ENCODE measurements at regions not wholly inside any gene's neighbourhood (a gene's known extent, or its start where the extent isn't known, plus 50 kb on each side); places are given as distances from the start of the nearest gene placed in this dataset.

DNA sequence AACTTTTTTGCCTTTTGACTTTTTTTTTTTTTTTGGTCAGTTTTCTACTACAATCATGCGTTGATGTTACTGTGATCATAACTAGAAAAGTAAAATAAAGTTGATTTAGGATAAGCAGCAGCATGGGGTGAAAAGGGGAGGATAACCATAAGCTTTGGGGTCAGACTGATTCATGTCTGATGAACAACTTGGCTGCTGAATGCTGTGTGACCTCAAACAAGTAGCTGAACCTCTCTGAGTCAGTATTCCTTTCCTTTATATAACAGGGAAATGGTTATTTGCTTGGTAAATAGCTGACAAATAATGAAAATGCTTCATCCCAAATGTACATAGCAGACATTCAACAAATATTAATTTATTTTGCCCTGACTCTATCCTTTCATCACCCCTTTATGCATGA, 413.0 kb downstream of the VRK1 start:
- TF ChIP-seq, protein P1, sequence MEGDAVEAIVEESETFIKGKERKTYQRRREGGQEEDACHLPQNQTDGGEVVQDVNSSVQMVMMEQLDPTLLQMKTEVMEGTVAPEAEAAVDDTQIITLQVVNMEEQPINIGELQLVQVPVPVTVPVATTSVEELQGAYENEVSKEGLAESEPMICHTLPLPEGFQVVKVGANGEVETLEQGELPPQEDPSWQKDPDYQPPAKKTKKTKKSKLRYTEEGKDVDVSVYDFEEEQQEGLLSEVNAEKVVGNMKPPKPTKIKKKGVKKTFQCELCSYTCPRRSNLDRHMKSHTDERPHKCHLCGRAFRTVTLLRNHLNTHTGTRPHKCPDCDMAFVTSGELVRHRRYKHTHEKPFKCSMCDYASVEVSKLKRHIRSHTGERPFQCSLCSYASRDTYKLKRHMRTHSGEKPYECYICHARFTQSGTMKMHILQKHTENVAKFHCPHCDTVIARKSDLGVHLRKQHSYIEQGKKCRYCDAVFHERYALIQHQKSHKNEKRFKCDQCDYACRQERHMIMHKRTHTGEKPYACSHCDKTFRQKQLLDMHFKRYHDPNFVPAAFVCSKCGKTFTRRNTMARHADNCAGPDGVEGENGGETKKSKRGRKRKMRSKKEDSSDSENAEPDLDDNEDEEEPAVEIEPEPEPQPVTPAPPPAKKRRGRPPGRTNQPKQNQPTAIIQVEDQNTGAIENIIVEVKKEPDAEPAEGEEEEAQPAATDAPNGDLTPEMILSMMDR (IDR thresholded peaks at IDR 0.05; ENCODE audit: insufficient read depth, low read depth, low read length) = no peak
- Histone ChIP-seq H3K4me3 (ENCODE audit: low read depth, low read length) (no peak overlapping the region), H3K36me3 (ENCODE audit: control insufficient read depth, insufficient read depth, low read length) (no peaks in the 10 kb centered on the region), H3K27me3 (ENCODE audit: control insufficient read depth, insufficient read depth, low read length) (no peaks in the 10 kb centered on the region)
- POLR2A ChIA-PET = no interaction called here
- no peak for DNase-seq (ENCODE audit: low read depth)
- CTCF ChIA-PET = no interaction called here

DNA sequence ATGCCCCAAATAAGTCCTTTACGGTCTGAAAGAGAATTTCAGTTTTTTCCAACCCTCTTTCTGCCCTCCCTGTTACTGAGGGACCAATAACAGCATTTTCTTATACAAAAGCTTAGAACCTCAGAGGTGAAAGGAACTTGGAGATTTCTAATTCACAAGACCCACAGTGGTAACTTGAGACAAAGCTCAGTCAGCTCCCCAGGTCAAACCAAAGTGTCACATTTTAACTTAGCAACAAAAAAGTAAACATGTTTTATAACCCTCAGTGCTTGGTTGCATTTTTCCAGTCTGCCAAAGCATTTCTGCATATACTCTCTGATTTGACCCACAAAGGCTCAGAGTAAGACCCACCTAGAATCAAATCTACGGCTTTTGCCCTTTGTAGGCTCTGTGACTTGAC, 415.2 kb downstream of the VRK1 start:
- ChIA-PET POLR2A (no interaction called here), CTCF (no interaction called here)
- no peaks in the 10 kb centered on the region for H3K36me3 ChIP-seq (ENCODE audit: control insufficient read depth, insufficient read depth, low read length)
- H3K4me3 ChIP-seq (ENCODE audit: low read depth, low read length) = no peak overlapping the region
- H3K27me3 ChIP-seq (ENCODE audit: control insufficient read depth, insufficient read depth, low read length) = no peaks in the 10 kb centered on the region
- DNase-seq (ENCODE audit: low read depth) = no peak
- TF ChIP-seq, protein P1 (IDR thresholded peaks at IDR 0.05; ENCODE audit: insufficient read depth, low read depth, low read length) = no peak

DNA sequence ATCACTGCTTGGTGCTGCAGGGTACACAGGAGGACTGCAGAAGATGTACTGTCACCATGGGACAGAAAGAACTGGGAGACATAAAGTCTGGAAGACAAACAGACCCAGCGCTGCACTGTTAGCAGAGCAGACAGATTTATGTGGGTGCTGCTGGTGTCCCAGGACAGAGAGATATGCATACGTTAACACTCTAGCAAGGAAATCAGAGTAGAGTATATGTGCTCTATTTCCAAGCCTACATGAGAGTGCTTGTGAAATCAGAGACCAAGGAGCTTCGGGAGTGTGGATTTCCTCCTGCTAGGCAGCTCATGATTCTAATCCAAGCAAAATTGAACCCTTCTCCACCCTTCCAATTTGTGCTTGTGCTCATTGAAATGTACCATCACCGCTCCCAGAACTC, 416.5 kb downstream of the VRK1 start:
- TF ChIP-seq, protein P1 (IDR thresholded peaks at IDR 0.05; ENCODE audit: insufficient read depth, low read depth, low read length) = no peak
- Histone ChIP-seq H3K4me3 (ENCODE audit: low read depth, low read length) (no peak overlapping the region), H3K27me3 (ENCODE audit: control insufficient read depth, insufficient read depth, low read length) (no peaks in the 10 kb centered on the region), H3K36me3 (ENCODE audit: control insufficient read depth, insufficient read depth, low read length) (no peaks in the 10 kb centered on the region)
- CTCF ChIA-PET = no interaction called here
- POLR2A ChIA-PET = no interaction called here
- no peak for DNase-seq (ENCODE audit: low read depth)

DNA sequence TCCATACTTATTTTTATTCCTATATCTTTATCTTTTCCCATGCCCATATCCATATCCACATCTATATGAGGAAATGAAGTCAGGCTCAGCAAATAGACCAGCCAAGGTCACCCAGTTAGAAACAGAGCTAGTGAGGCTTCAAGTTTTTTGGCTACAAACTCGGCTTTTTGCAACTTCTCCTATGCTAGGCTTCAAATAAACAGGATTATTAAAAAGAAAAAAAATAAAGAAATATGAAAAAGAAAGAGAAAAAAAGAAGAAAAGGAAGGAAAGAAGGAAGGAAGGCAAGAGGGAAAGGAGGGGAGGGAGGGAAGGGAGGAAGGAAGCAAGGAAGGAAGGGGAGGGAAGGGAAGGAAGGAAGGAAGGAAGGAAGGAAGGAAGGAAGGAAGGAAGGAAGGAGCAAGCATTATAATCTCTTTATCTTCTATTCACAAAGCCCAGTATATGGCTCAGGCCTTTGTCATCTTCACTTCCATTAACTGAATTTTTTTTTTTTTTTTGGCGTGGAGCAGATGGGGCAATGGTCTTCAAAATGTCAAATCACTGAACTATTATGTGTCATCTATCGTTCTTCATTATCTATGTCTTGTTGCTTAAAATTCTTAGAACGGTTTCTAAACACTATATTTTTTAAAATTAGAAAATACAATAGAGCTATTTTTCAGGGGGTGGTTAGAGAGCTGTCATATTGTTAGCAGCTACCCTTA, 418.2 kb downstream of the VRK1 start:
- ChIA-PET CTCF (no interaction called here), POLR2A (no interaction called here)
- TF ChIP-seq, protein P1 (IDR thresholded peaks at IDR 0.05; ENCODE audit: insufficient read depth, low read depth, low read length) = no peak
- no peak for DNase-seq (ENCODE audit: low read depth)
- Histone ChIP-seq H3K4me3 (ENCODE audit: low read depth, low read length) (no peak overlapping the region), H3K27me3 (ENCODE audit: control insufficient read depth, insufficient read depth, low read length) (no peaks in the 10 kb centered on the region), H3K36me3 (ENCODE audit: control insufficient read depth, insufficient read depth, low read length) (no peaks in the 10 kb centered on the region)

DNA sequence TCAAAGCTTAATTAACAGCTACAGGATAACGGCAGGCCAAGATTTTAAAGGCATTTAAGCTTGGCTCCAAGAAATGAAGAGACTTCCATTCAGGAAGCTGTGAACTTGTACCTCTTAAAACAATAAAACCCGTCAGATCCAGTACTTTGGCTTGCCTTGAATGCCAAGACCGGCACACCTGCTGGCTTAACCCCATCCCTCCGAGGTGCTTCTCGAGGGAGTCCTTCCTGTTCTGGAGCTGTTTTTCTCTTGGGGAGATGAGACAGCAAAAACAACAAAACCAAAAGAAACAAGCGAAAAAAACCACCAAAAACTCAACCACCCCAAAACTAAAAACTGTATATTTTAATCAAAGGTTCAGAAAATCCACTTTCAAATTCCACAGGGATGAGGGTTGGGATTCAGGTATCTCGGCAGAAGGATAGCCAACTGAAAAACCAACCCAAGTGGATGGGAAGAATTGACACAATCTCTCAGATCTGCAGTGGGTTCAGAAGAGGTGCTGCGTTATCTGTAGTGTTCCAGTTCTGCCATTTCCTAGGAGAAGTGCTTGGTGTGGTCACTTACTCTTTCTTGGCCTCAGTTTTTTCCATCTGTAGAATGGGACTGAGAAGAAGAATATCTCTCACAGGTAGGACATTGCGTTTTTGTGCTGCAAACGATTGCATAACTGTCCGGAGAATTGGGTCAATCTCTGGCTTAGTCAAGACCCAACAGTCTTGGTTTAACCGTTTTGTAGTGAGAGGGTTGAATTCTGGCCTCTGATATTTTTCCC, 420.1 kb downstream of the VRK1 start:
- TF ChIP-seq, protein P1 (IDR thresholded peaks at IDR 0.05; ENCODE audit: insufficient read depth, low read depth, low read length) = no peak
- ChIA-PET POLR2A (no interaction called here), CTCF (no interaction called here)
- no peaks in the 10 kb centered on the region for H3K36me3 ChIP-seq (ENCODE audit: control insufficient read depth, insufficient read depth, low read length)
- no peak overlapping the region for H3K4me3 ChIP-seq (ENCODE audit: low read depth, low read length)
- no peaks in the 10 kb centered on the region for H3K27me3 ChIP-seq (ENCODE audit: control insufficient read depth, insufficient read depth, low read length)
- DNase-seq (ENCODE audit: low read depth) = no peak
